B cell (primary cell): ENCODE measurements at regions not wholly inside any gene's neighbourhood (a gene's known extent, or its start where the extent isn't known, plus 50 kb on each side); places are given as distances from the start of the nearest gene placed in this dataset.

Experiments used
- CTCF ChIP-seq: fragments of 200-600 bp; IDR thresholded peaks from one replicate; pipeline ENCODE4 v1.8.0; 2022; ENCODE audit warnings: antibody characterized with exemption, mild to moderate bottlenecking
- EZH2 ChIP-seq: IDR thresholded peaks from 2 replicates; pipeline ENCODE4 v1.6.1; 2012; ENCODE audit warnings: borderline replicate concordance, low read depth, mild to moderate bottlenecking, moderate library complexity, low read length; ENCODE audit not compliant: insufficient read depth, poor library complexity, severe bottlenecking

GRCh38 chr5:102138243-102138653, 157.8 kb downstream of the SLCO4C1 start:
- TF ChIP-seq CTCF (no peak), EZH2 (no peak)
